Rectal smooth muscle tissue (tissue), 1 donor: ENCODE measurements at regions not wholly inside any gene's neighbourhood (a gene's known extent, or its start where the extent isn't known, plus 50 kb on each side); places are given as distances from the start of the nearest gene placed in this dataset.
"Not testable (repeated sequence)": the region's sequence is repeated elsewhere in the genome, so short reads cannot be mapped to it uniquely, and the experiment has no call there.

ENCODE experiments used
- H3K27ac ChIP-seq: one replicate; pipeline ENCODE4 v1.7.0; 2013; ENCODE audit warnings: low read depth, low read length, inconsistent platforms
- H3K27me3 ChIP-seq: one replicate; pipeline ENCODE4 v1.7.0; 2013; ENCODE audit warnings: low read length; ENCODE audit not compliant: control insufficient read depth, insufficient read depth
- H3K36me3 ChIP-seq: one replicate; pipeline ENCODE4 v1.7.0; 2013; ENCODE audit warnings: low read length; ENCODE audit not compliant: control insufficient read depth, insufficient read depth
- H3K4me1 ChIP-seq: one replicate; pipeline ENCODE4 v1.7.0; 2013; ENCODE audit warnings: low read length; ENCODE audit not compliant: control insufficient read depth, insufficient read depth
- H3K4me3 ChIP-seq: one replicate; pipeline ENCODE4 v1.7.0; 2013; ENCODE audit warnings: low read length
- H3K9ac ChIP-seq: one replicate; pipeline ENCODE4 v1.7.0; 2013; ENCODE audit warnings: low read length

DNA sequence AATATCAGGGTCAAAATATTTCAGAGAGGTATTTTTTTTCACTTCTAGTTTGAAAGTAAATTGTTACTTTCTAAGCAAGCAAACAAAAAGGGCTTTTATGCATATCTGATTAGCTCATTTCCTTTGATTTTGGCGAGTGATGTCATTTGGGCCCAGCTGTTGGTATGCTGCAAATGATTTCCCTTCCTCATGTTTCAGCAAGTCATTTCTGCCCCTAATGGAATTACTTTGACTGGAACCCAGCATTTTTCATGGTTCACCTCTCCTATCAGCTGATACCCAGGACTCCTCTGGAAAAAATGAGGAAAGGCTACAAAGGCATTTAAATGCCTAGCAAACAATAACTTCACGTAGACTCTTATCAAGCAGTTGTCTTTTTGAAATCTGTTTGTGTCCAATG, 500.6 kb downstream of the EBF1 start:
- Histone ChIP-seq H3K27ac (no peak overlapping the region), H3K4me3 (no peak overlapping the region), H3K27me3 (no peaks in the 10 kb centered on the region), H3K4me1 (no peaks in the 10 kb centered on the region), H3K36me3 (no peaks in the 10 kb centered on the region), H3K9ac (no peak overlapping the region)

DNA sequence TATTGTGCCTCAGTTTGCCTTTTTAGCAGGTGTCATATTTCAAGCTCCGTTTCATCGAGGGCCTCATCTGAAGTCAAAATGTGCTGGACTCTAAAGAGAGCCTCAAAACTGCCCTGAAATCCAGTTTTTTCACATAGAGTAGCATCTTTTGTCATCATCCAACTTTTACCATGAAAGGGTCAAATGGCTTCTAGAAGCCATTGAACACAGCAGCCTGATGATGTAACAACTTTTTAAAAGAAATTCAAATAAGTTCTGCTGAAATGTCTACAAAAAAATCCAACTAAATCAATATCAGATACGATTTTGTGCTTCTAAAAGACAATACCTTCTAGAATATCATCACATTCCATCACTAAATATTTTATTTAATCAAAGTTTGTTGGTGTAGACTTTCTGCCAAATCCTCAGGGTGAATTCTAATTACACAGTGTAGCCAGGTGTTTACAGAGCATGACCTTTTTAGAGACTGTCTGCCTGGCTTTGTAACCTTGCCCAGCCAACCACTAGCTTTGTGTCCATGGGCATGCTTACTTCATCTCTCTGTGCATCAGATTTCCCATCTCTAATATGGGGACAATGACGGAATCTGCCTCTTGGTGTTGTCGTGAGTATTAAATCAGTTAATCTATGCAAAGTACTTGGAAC, 505.0 kb downstream of the EBF1 start:
- Histone ChIP-seq H3K36me3 (no peaks in the 10 kb centered on the region), H3K27ac (no peak overlapping the region), H3K27me3 (no peaks in the 10 kb centered on the region), H3K4me3 (no peak overlapping the region), H3K4me1 (peaks cover 4% of the 10 kb centered on the region), H3K9ac (no peak overlapping the region)

- Histone ChIP-seq H3K4me1 (peaks cover 4% of the 10 kb centered on the region), H3K27ac (no peak overlapping the region), H3K27me3 (no peaks in the 10 kb centered on the region), H3K36me3 (no peaks in the 10 kb centered on the region), H3K9ac (no peak overlapping the region), H3K4me3 (no peak overlapping the region)
These were observed 505.8 kb downstream of the EBF1 start for GRCh38 chr5:158593925-158594324.

DNA sequence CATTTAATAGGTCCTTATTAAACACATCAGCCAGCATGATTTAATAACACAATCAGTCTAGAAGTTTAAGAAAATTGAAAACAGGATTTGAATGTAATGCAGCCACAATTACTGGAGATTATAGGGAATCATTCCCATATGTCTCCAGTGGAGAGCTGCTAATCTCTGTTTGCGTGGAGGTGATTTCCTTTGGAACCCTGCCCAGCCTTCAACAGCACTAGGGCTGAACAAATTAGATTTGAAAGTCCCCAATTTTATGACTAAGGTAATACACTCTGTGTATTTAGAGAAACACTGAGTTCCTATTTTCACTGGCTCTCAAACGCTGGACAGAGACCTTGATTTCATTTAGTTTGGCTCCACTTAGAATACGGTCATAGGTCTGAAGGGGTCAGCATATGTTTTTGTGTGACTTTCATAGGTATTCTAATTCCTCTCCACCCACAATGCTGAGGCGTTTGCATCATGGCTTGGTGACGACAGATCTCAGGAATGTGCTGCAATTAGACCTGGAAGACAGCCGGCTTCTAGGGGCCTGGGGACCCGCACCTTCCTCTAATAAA, 508.3 kb downstream of the EBF1 start:
- H3K36me3 ChIP-seq = no peaks in the 10 kb centered on the region
- H3K4me3 ChIP-seq = no peak overlapping the region
- peaks cover 4% of the 10 kb centered on the region for H3K4me1 ChIP-seq
- H3K9ac ChIP-seq = no peak overlapping the region
- no peaks in the 10 kb centered on the region for H3K27me3 ChIP-seq
- no peak overlapping the region for H3K27ac ChIP-seq

DNA sequence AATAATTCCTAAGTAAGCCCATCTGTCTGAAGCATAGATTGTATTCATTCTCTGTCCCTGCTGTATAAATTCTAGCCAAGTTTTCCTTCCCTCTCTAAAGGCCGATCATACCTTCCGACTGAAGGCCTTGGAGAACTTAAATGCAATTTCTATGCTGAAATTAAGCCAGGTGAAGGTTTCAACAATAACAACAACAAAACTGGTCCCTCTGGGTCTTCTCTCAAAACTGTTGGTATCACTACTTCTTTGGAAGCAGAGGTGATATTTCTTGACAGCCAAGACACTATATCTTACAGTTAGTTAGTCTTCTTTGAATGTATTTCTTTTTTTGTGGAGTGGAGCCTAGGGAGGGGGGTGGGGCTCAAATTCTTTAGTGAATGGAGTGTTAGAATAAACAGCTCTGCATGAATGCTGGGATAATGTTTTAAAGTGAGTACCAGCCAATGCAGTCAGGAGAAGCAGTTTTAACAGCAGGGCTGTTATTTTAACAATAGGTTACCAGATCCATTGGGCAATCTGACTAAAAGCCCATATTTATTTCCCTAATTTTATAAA, 508.9 kb downstream of the EBF1 start:
- peaks cover 4% of the 10 kb centered on the region for H3K4me1 ChIP-seq
- no peaks in the 10 kb centered on the region for H3K36me3 ChIP-seq
- H3K9ac ChIP-seq = no peak overlapping the region
- no peak overlapping the region for H3K27ac ChIP-seq
- H3K27me3 ChIP-seq = no peaks in the 10 kb centered on the region
- H3K4me3 ChIP-seq = no peak overlapping the region

DNA sequence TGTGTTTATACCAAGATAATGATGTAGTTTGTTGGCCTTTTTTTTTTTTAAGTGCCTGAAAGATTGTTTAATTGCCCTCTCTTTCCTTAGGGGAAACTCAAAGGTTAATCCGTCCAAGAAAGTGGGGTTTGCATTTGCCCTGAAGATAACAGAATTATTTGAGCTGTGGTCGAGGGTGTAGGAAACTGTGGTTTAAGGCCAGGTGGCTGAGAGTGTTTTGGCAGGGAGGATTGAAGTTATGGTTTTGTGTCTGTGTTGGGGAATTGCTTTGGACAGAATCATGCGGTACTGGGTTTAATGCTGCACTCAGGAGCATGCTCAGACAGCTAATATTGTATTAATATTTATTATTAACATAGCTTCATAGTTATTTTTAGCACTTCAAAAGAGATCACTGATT, 509.8 kb downstream of the EBF1 start:
- no peak overlapping the region for H3K27ac ChIP-seq
- H3K36me3 ChIP-seq = no peaks in the 10 kb centered on the region
- H3K9ac ChIP-seq = no peak overlapping the region
- H3K4me1 ChIP-seq = peaks cover 4% of the 10 kb centered on the region
- H3K4me3 ChIP-seq = no peak overlapping the region
- no peaks in the 10 kb centered on the region for H3K27me3 ChIP-seq

GRCh38 chr5:158588617-158589016, 511.1 kb downstream of the EBF1 start:
- H3K4me3 ChIP-seq = no peak overlapping the region
- no peaks in the 10 kb centered on the region for H3K27me3 ChIP-seq
- H3K27ac ChIP-seq = no peak overlapping the region
- no peaks in the 10 kb centered on the region for H3K36me3 ChIP-seq
- H3K4me1 ChIP-seq = peaks cover 4% of the 10 kb centered on the region
- H3K9ac ChIP-seq = no peak overlapping the region

GRCh38 chr5:158586054-158586453, 513.7 kb downstream of the EBF1 start:
- peaks cover under 1% of the 10 kb centered on the region for H3K4me1 ChIP-seq
- no peaks in the 10 kb centered on the region for H3K36me3 ChIP-seq
- H3K27me3 ChIP-seq = no peaks in the 10 kb centered on the region

DNA sequence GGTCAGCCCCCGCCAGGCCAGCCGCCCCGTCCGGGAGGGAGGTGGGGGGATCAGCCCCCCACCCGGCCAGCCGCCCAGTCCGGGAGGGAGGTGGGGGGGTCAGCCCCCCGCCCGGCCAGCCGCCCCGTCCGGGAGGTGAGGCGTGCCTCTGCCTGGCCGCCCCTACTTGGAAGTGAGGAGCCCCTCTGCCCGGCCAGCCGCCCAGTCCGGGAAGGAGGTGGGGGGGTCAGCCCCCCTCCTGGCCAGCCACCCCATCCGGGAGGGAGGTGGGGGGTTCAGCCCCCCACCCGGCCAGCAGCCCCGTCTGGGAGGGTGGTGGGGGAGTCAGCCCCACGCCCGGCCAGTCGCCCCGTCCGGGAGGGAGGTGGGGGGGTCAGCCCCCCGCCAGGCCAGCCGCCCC, 517.0 kb downstream of the EBF1 start:
- H3K27ac ChIP-seq, H3K9ac ChIP-seq, H3K4me3 ChIP-seq, H3K4me1 ChIP-seq, H3K36me3 ChIP-seq, H3K27me3 ChIP-seq: not testable (repeated sequence)

More at GRCh38 chr5:158586054-158586453, 513.7 kb downstream of the EBF1 start:
- H3K4me3 ChIP-seq = no peak overlapping the region
- H3K27ac ChIP-seq = no peak overlapping the region
- H3K9ac ChIP-seq = no peak overlapping the region

- Histone ChIP-seq H3K27me3 (no peaks in the 10 kb centered on the region), H3K36me3 (no peaks in the 10 kb centered on the region), H3K4me3 (no peak overlapping the region)
These were observed 525.9 kb downstream of the EBF1 start for GRCh38 chr5:158573829-158574228.

DNA sequence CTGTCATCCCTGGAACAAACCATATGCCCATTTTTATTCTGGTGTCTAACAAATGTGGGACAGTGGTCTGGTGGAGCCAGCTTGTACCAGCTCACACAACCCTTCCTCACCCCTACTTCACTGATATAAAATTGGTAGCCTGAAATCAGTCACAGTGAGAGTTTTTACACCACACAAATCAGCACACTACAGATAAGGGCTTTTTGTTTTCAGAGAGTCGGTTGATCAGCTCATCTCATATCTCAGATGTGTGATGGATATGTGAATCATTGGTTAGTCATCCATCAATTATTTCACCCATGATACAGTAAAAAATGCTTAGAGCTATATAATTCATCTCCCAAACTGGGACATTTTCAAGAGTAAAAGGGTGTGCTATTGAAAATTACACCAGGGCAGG, 529.2 kb downstream of the EBF1 start:
- Histone ChIP-seq H3K4me3 (no peak overlapping the region), H3K27ac (no peak overlapping the region), H3K36me3 (no peaks in the 10 kb centered on the region), H3K9ac (no peak overlapping the region), H3K27me3 (no peaks in the 10 kb centered on the region), H3K4me1 (no peaks in the 10 kb centered on the region)

More at GRCh38 chr5:158573829-158574228, 525.9 kb downstream of the EBF1 start:
- H3K4me1 ChIP-seq = no peaks in the 10 kb centered on the region
- no peak overlapping the region for H3K9ac ChIP-seq
- no peak overlapping the region for H3K27ac ChIP-seq

DNA sequence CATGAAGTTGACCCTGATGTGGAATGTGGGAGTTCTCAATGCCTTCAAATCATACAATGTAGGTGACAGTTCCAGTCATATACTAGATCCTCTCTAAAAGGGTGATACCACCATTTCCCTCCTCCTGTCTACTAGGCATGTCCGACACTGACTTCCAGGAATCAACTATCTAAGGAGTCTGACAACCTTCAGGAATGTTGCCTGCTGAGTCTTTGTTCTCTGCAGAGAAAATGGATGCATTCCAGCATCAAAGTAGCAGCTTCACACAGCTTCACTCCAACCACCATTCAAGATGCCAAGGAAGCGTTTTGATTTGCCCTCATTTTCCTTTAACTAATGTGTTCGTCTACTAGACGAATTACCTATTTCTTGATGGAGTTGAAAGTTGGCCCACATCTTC, 530.2 kb downstream of the EBF1 start:
- Histone ChIP-seq H3K27ac (no peak overlapping the region), H3K4me3 (no peak overlapping the region), H3K36me3 (no peaks in the 10 kb centered on the region), H3K9ac (no peak overlapping the region), H3K4me1 (no peaks in the 10 kb centered on the region), H3K27me3 (no peaks in the 10 kb centered on the region)
